WTC11 (cell line): ENCODE measurements at regions not wholly inside any gene's neighbourhood (a gene's known extent, or its start where the extent isn't known, plus 50 kb on each side); places are given as distances from the start of the nearest gene placed in this dataset.

Experiments used
- ATAC-seq: fragments of 200-7000 bp; cut with Tn5 transposase; 2 replicates; pipeline ENCODE4 v1.10.0; 2021; ENCODE audit warnings: mild to moderate bottlenecking, moderate library complexity
- CTCF ChIA-PET: fragments of 300-600 bp; sonication (Branson Sonifier 250); formaldehyde crosslinking; loops from one replicate; lab custom pipeline; 2021; ENCODE audit warnings: antibody characterized with exemption; lab: Charles Lee
- POLR2A ChIA-PET: fragments of 350-600 bp; sonication (Branson Sonifier 250); formaldehyde crosslinking; loops from one replicate; lab custom pipeline; 2021; ENCODE audit warnings: antibody characterized with exemption; lab: Charles Lee
- DNase-seq: peaks from one replicate; pipeline ENCODE4 v3.0.0; 2021; ENCODE audit warnings: low spot score
- H3K27ac Mint-ChIP-seq: 2 replicates; pipeline ENCODE4 v1.8.0; 2021; ENCODE audit warnings: mixed read lengths
- H3K27me3 Mint-ChIP-seq: 2 replicates; pipeline ENCODE4 v1.8.0; 2021; ENCODE audit warnings: low read depth, mild to moderate bottlenecking, moderate library complexity, mixed read lengths
- H3K36me3 Mint-ChIP-seq: 2 replicates; pipeline ENCODE4 v1.8.0; 2021; ENCODE audit warnings: mixed read lengths
- H3K4me1 Mint-ChIP-seq: 2 replicates; pipeline ENCODE4 v1.8.0; 2022; ENCODE audit warnings: mixed read lengths
- H3K4me3 Mint-ChIP-seq: 2 replicates; pipeline ENCODE4 v1.8.0; 2021; ENCODE audit warnings: mild to moderate bottlenecking, moderate library complexity, mixed read lengths
- H3K9me3 Mint-ChIP-seq: 2 replicates; pipeline ENCODE4 v1.8.0; 2021; ENCODE audit warnings: mixed read lengths
- ELF4 ChIP-seq: sonication (generic); formaldehyde crosslinking; IDR thresholded peaks from 2 replicates; pipeline ENCODE4 v1.8.1; 2022; ENCODE audit warnings: low read depth, mild to moderate bottlenecking, moderate library complexity, missing genetic modification reagents
- EMX1 ChIP-seq: fragments of 250-450 bp; sonication (Bioruptor Pico); IDR thresholded peaks from 2 replicates; pipeline ENCODE4 v1.8.0; 2021; ENCODE audit warnings: mild to moderate bottlenecking
- GABPB1 ChIP-seq: sonication (generic); formaldehyde crosslinking; IDR thresholded peaks from 2 replicates; pipeline ENCODE4 v1.8.1; 2023; ENCODE audit warnings: mild to moderate bottlenecking, missing genetic modification reagents
- GTF2I ChIP-seq: fragments of 250-450 bp; sonication (Bioruptor Pico); conservative IDR thresholded peaks from 2 replicates; pipeline ENCODE4 v1.4.0; 2021; ENCODE audit warnings: mild to moderate bottlenecking
- RELA ChIP-seq: sonication (generic); formaldehyde crosslinking; IDR thresholded peaks from 2 replicates; pipeline ENCODE4 v1.8.1; 2022; ENCODE audit warnings: missing genetic modification reagents, mild to moderate bottlenecking, borderline replicate concordance
- SMAD3 ChIP-seq: sonication (generic); formaldehyde crosslinking; IDR thresholded peaks from 2 replicates; pipeline ENCODE4 v1.8.0; 2022; ENCODE audit warnings: missing genetic modification reagents, mild to moderate bottlenecking, borderline replicate concordance
- SOX15 ChIP-seq: fragments of 250-450 bp; sonication (Bioruptor Pico); IDR thresholded peaks from 2 replicates; pipeline ENCODE4 v1.9.0; 2021; ENCODE audit warnings: mild to moderate bottlenecking
- ZNF138 ChIP-seq: sonication (generic); formaldehyde crosslinking; conservative IDR thresholded peaks from 2 replicates; pipeline ENCODE4 v1.8.1; 2022; ENCODE audit warnings: mild to moderate bottlenecking, moderate library complexity, missing genetic modification reagents
- ZNF219 ChIP-seq: sonication (generic); formaldehyde crosslinking; IDR thresholded peaks from 2 replicates; pipeline ENCODE4 v1.8.0; 2023; ENCODE audit warnings: missing genetic modification reagents, mild to moderate bottlenecking, borderline replicate concordance
- ZNF263 ChIP-seq: sonication (generic); formaldehyde crosslinking; IDR thresholded peaks from 2 replicates; pipeline ENCODE4 v1.8.1; 2022; ENCODE audit warnings: low read depth, mild to moderate bottlenecking, moderate library complexity, missing genetic modification reagents
- TF ChIP-seq, protein P1 (sequence below): fragments of 250-450 bp; sonication (Bioruptor Pico); IDR thresholded peaks from 2 replicates; pipeline ENCODE4 v1.9.0; 2021; ENCODE audit warnings: mild to moderate bottlenecking
- TF ChIP-seq, protein P2 (sequence below): fragments of 250-450 bp; sonication (Bioruptor Pico); IDR thresholded peaks from 2 replicates; pipeline ENCODE4 v1.9.0; 2021; ENCODE audit warnings: mild to moderate bottlenecking
- TF ChIP-seq, protein P3 (sequence below): sonication (generic); formaldehyde crosslinking; conservative IDR thresholded peaks from 2 replicates; pipeline ENCODE4 v1.8.1; 2023; ENCODE audit warnings: mild to moderate bottlenecking, low read depth, missing genetic modification reagents, moderate library complexity
- TF ChIP-seq, protein P4 (sequence below): fragments of 250-450 bp; sonication (Bioruptor Pico); IDR thresholded peaks from 2 replicates; pipeline ENCODE4 v1.9.0; 2021; ENCODE audit warnings: moderate library complexity, mild to moderate bottlenecking, inconsistent platforms, borderline replicate concordance
- TF ChIP-seq, protein P5 (sequence below): sonication (generic); formaldehyde crosslinking; IDR thresholded peaks from 2 replicates; pipeline ENCODE4 v1.8.1; 2022; ENCODE audit warnings: missing genetic modification reagents, borderline replicate concordance
- TF ChIP-seq, protein P6 (sequence below): fragments of 250-450 bp; sonication (Bioruptor Pico); IDR thresholded peaks from 2 replicates; pipeline ENCODE4 v1.8.0; 2021; ENCODE audit warnings: mild to moderate bottlenecking
- TF ChIP-seq, protein P7 (sequence below): sonication (generic); formaldehyde crosslinking; IDR thresholded peaks from 2 replicates; pipeline ENCODE4 v1.8.0; 2023; ENCODE audit warnings: mild to moderate bottlenecking, missing genetic modification reagents

DNA sequence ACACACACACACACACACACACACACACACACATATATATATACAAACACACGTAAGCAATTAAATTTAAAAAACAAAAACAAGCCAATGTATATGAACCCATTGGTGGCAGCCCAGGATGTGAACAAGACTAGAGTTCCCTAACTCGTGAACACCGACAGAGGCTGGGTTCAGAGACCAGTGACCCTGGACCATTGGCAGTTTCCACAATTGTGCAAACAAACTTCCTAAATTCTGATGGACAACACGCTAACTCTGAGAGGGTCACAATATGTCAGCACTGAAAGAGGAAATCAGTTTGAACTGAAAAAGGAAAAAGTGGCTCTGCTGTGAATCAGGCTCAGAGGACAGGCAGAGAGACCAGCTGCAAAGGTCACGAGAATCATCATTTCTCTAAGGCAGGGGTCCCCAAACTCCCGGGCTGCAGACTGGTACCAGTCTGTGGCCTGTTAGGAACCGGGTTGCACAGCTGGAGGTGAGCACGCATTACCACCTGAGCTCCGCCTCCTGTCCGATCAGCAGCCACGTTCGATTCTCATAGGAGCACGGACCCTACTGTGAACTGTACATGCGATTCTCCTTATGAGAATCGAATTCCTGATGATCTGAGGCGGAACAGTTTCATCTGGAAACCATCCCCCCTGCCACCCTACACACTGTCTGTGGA lies 50.5 kb upstream of the ERO1B start:
- POLR2A ChIA-PET = no interaction called here
- no peak for DNase-seq
- CTCF ChIA-PET = no interaction called here

More for the DNA sequence above, 50.5 kb upstream of the ERO1B start:
- H3K27ac Mint-ChIP-seq = no peak overlapping the region
- TF ChIP-seq, protein P1, sequence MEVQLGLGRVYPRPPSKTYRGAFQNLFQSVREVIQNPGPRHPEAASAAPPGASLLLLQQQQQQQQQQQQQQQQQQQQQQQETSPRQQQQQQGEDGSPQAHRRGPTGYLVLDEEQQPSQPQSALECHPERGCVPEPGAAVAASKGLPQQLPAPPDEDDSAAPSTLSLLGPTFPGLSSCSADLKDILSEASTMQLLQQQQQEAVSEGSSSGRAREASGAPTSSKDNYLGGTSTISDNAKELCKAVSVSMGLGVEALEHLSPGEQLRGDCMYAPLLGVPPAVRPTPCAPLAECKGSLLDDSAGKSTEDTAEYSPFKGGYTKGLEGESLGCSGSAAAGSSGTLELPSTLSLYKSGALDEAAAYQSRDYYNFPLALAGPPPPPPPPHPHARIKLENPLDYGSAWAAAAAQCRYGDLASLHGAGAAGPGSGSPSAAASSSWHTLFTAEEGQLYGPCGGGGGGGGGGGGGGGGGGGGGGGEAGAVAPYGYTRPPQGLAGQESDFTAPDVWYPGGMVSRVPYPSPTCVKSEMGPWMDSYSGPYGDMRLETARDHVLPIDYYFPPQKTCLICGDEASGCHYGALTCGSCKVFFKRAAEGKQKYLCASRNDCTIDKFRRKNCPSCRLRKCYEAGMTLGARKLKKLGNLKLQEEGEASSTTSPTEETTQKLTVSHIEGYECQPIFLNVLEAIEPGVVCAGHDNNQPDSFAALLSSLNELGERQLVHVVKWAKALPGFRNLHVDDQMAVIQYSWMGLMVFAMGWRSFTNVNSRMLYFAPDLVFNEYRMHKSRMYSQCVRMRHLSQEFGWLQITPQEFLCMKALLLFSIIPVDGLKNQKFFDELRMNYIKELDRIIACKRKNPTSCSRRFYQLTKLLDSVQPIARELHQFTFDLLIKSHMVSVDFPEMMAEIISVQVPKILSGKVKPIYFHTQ (CRISPR knock-in tag) = no peak
- TF ChIP-seq, protein P2, sequence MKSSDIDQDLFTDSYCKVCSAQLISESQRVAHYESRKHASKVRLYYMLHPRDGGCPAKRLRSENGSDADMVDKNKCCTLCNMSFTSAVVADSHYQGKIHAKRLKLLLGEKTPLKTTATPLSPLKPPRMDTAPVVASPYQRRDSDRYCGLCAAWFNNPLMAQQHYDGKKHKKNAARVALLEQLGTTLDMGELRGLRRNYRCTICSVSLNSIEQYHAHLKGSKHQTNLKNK (CRISPR knock-in tag) = no peak
- TF ChIP-seq ZNF263 = no peak
- TF ChIP-seq EMX1 (CRISPR knock-in tag) = no peak
- TF ChIP-seq, protein P3, sequence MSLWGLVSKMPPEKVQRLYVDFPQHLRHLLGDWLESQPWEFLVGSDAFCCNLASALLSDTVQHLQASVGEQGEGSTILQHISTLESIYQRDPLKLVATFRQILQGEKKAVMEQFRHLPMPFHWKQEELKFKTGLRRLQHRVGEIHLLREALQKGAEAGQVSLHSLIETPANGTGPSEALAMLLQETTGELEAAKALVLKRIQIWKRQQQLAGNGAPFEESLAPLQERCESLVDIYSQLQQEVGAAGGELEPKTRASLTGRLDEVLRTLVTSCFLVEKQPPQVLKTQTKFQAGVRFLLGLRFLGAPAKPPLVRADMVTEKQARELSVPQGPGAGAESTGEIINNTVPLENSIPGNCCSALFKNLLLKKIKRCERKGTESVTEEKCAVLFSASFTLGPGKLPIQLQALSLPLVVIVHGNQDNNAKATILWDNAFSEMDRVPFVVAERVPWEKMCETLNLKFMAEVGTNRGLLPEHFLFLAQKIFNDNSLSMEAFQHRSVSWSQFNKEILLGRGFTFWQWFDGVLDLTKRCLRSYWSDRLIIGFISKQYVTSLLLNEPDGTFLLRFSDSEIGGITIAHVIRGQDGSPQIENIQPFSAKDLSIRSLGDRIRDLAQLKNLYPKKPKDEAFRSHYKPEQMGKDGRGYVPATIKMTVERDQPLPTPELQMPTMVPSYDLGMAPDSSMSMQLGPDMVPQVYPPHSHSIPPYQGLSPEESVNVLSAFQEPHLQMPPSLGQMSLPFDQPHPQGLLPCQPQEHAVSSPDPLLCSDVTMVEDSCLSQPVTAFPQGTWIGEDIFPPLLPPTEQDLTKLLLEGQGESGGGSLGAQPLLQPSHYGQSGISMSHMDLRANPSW (CRISPR knock-in tag) = no peak
- TF ChIP-seq, protein P4, sequence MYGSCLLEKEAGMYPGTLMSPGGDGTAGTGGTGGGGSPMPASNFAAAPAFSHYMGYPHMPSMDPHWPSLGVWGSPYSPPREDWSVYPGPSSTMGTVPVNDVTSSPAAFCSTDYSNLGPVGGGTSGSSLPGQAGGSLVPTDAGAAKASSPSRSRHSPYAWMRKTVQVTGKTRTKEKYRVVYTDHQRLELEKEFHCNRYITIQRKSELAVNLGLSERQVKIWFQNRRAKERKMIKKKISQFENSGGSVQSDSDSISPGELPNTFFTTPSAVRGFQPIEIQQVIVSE = no peak
- TF ChIP-seq RELA (CRISPR knock-in tag) = no peak
- TF ChIP-seq SMAD3 (CRISPR knock-in tag) = no peak
- TF ChIP-seq ZNF138 (CRISPR knock-in tag) = no peak
- no peak for TF ChIP-seq ELF4 (CRISPR knock-in tag)
- TF ChIP-seq, protein P5, sequence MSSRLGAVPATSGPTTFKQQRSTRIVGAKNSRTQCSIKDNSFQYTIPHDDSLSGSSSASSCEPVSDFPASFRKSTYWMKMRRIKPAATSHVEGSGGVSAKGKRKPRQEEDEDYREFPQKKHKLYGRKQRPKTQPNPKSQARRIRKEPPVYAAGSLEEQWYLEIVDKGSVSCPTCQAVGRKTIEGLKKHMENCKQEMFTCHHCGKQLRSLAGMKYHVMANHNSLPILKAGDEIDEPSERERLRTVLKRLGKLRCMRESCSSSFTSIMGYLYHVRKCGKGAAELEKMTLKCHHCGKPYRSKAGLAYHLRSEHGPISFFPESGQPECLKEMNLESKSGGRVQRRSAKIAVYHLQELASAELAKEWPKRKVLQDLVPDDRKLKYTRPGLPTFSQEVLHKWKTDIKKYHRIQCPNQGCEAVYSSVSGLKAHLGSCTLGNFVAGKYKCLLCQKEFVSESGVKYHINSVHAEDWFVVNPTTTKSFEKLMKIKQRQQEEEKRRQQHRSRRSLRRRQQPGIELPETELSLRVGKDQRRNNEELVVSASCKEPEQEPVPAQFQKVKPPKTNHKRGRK (CRISPR knock-in tag) = no peak
- TF ChIP-seq, protein P6, sequence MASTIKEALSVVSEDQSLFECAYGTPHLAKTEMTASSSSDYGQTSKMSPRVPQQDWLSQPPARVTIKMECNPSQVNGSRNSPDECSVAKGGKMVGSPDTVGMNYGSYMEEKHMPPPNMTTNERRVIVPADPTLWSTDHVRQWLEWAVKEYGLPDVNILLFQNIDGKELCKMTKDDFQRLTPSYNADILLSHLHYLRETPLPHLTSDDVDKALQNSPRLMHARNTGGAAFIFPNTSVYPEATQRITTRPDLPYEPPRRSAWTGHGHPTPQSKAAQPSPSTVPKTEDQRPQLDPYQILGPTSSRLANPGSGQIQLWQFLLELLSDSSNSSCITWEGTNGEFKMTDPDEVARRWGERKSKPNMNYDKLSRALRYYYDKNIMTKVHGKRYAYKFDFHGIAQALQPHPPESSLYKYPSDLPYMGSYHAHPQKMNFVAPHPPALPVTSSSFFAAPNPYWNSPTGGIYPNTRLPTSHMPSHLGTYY (CRISPR knock-in tag) = no peak
- TF ChIP-seq GABPB1 (CRISPR knock-in tag) = no peak
- TF ChIP-seq GTF2I (CRISPR knock-in tag) = no peak
- no peak for TF ChIP-seq ZNF219 (CRISPR knock-in tag)
- TF ChIP-seq, protein P7, sequence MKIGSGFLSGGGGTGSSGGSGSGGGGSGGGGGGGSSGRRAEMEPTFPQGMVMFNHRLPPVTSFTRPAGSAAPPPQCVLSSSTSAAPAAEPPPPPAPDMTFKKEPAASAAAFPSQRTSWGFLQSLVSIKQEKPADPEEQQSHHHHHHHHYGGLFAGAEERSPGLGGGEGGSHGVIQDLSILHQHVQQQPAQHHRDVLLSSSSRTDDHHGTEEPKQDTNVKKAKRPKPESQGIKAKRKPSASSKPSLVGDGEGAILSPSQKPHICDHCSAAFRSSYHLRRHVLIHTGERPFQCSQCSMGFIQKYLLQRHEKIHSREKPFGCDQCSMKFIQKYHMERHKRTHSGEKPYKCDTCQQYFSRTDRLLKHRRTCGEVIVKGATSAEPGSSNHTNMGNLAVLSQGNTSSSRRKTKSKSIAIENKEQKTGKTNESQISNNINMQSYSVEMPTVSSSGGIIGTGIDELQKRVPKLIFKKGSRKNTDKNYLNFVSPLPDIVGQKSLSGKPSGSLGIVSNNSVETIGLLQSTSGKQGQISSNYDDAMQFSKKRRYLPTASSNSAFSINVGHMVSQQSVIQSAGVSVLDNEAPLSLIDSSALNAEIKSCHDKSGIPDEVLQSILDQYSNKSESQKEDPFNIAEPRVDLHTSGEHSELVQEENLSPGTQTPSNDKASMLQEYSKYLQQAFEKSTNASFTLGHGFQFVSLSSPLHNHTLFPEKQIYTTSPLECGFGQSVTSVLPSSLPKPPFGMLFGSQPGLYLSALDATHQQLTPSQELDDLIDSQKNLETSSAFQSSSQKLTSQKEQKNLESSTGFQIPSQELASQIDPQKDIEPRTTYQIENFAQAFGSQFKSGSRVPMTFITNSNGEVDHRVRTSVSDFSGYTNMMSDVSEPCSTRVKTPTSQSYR (CRISPR knock-in tag) = no peak
- TF ChIP-seq SOX15 (CRISPR knock-in tag) = no peak
- no peak overlapping the region for H3K4me3 Mint-ChIP-seq
- H3K4me1 Mint-ChIP-seq = no peaks in the 10 kb centered on the region
- H3K36me3 Mint-ChIP-seq = no peaks in the 10 kb centered on the region
- H3K9me3 Mint-ChIP-seq = 0 out of 2 replicates have a peak, but pooled peaks cover 5% of the 10 kb centered on the region
- no peak for ATAC-seq
- no peaks in the 10 kb centered on the region for H3K27me3 Mint-ChIP-seq
